Right lobe of liver (tissue), 4 donors: ENCODE measurements at regions not wholly inside any gene's neighbourhood (a gene's known extent, or its start where the extent isn't known, plus 50 kb on each side); places are given as distances from the start of the nearest gene placed in this dataset.

Source experiments
- CTCF ChIP-seq, 4 donors: fragments of 200-600 bp in 3 of 4; fragments of 450-650 bp in 1 of 4; IDR thresholded peaks; one replicate each; pipeline versions ENCODE4 v1.5.1 to v1.8.0; 2016 to 2022; ENCODE audit warnings: antibody characterized with exemption in 4 of 4, mild to moderate bottlenecking in 2 of 4
- POLR2A ChIP-seq: fragments of 450-650 bp; IDR thresholded peaks from one replicate; pipeline ENCODE4 v1.6.1; 2017; ENCODE audit warnings: antibody characterized with exemption, mild to moderate bottlenecking
- donor health status: DM: no; HTN: no; CAD: no.
- donor health status: DM: no; HTN: no; CAD: no.
- donor health status: DM: no; HTN: yes; CAD: no.

GRCh38 chr4:125722009-125722408, 407.3 kb downstream of the FAT4 start:
- no peak for TF ChIP-seq CTCF (IDR thresholded peaks at IDR 0.05)
- no peak for TF ChIP-seq POLR2A
